ENCODE measurements at regions not wholly inside any gene's neighbourhood (a gene's known extent, or its start where the extent isn't known, plus 50 kb on each side); places are given as distances from the start of the nearest gene placed in this dataset.

DNA sequence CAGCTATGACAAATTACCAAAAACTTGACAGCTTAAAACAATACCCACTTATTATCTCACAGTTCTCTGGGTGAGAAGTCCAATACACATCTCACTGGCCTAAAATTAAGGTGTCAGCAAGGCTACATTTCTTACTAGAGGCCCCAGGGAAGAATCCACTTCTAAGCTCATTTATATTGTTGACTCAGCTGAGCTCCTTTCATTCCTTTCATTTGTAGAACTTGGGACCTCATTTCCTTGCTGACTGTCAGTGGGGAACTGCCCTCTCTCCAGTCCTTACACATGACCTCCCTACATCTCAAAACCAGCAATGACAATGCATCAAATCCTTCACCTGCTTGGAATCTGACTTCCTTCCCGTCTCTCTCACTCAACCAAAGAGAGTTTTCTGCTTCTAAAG, 240.3 kb downstream of the IPMK start:
- TF ChIP-seq, protein P1, sequence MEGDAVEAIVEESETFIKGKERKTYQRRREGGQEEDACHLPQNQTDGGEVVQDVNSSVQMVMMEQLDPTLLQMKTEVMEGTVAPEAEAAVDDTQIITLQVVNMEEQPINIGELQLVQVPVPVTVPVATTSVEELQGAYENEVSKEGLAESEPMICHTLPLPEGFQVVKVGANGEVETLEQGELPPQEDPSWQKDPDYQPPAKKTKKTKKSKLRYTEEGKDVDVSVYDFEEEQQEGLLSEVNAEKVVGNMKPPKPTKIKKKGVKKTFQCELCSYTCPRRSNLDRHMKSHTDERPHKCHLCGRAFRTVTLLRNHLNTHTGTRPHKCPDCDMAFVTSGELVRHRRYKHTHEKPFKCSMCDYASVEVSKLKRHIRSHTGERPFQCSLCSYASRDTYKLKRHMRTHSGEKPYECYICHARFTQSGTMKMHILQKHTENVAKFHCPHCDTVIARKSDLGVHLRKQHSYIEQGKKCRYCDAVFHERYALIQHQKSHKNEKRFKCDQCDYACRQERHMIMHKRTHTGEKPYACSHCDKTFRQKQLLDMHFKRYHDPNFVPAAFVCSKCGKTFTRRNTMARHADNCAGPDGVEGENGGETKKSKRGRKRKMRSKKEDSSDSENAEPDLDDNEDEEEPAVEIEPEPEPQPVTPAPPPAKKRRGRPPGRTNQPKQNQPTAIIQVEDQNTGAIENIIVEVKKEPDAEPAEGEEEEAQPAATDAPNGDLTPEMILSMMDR (IDR thresholded peaks at IDR 0.05; ENCODE audit: low read depth, low read length): no peak
- no peak for TF ChIP-seq EZH2phosphoT487 (IDR thresholded peaks at IDR 0.05; ENCODE audit: low read depth)

Measured in OCI-LY3 (cell line).